ENCODE measurements at regions not wholly inside any gene's neighbourhood (a gene's known extent, or its start where the extent isn't known, plus 50 kb on each side); places are given as distances from the start of the nearest gene placed in this dataset.
A peak's percentile ranks its signal among the peaks of the same experiment; 100 is the strongest.

DNA sequence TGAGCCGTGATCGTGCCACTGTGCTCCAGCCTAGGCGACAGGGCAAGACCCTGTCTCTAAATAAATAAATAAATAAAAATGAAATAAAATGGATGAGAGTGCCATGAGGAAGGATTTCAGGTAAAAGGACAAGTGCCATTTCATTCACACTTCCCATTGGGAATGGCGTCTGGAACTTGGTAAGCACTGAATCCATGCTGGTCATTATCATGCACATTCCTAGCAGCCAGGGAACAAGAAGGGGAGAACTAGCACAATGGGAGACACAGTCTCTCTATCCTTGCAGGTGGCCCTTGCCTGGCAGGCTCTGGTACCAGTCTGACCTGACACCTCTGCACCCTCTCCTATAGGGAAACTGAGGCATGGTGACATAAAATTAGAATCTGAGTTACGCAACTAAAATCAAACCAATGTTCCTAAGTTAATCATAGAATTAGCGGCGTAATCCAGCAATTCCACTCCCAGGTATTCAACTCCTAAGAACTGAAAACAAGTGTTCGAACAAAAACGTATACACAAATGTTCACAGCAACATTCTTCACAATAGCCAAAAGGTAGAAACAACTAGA, 70.8 kb upstream of the MFGE8 start:
- H3K27ac ChIP-seq, result no peak overlapping the region
- H3K36me3 ChIP-seq, result no peaks in the 10 kb centered on the region
- intact Hi-C loops (cut with DNase I), result no loop called here
- no peak for DNase-seq (ENCODE audit: extremely low spot score in 2 of 2)
- TF ChIP-seq, protein P1, sequence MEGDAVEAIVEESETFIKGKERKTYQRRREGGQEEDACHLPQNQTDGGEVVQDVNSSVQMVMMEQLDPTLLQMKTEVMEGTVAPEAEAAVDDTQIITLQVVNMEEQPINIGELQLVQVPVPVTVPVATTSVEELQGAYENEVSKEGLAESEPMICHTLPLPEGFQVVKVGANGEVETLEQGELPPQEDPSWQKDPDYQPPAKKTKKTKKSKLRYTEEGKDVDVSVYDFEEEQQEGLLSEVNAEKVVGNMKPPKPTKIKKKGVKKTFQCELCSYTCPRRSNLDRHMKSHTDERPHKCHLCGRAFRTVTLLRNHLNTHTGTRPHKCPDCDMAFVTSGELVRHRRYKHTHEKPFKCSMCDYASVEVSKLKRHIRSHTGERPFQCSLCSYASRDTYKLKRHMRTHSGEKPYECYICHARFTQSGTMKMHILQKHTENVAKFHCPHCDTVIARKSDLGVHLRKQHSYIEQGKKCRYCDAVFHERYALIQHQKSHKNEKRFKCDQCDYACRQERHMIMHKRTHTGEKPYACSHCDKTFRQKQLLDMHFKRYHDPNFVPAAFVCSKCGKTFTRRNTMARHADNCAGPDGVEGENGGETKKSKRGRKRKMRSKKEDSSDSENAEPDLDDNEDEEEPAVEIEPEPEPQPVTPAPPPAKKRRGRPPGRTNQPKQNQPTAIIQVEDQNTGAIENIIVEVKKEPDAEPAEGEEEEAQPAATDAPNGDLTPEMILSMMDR (IDR thresholded peaks at IDR 0.05), result no peak
- TF ChIP-seq POLR2AphosphoS5 (IDR thresholded peaks at IDR 0.05; ENCODE audit: insufficient read depth in 1 of 2, low read depth in 1 of 2) (no peak), POLR2A (IDR thresholded peaks at IDR 0.05) (no peak)
- H3K27me3 ChIP-seq, result no peaks in the 10 kb centered on the region
- no peaks in the 10 kb centered on the region for H3K9me3 ChIP-seq
- H3K4me1 ChIP-seq, result peaks cover 7% of the 10 kb centered on the region
- H3K4me3 ChIP-seq, result no peak overlapping the region

DNA sequence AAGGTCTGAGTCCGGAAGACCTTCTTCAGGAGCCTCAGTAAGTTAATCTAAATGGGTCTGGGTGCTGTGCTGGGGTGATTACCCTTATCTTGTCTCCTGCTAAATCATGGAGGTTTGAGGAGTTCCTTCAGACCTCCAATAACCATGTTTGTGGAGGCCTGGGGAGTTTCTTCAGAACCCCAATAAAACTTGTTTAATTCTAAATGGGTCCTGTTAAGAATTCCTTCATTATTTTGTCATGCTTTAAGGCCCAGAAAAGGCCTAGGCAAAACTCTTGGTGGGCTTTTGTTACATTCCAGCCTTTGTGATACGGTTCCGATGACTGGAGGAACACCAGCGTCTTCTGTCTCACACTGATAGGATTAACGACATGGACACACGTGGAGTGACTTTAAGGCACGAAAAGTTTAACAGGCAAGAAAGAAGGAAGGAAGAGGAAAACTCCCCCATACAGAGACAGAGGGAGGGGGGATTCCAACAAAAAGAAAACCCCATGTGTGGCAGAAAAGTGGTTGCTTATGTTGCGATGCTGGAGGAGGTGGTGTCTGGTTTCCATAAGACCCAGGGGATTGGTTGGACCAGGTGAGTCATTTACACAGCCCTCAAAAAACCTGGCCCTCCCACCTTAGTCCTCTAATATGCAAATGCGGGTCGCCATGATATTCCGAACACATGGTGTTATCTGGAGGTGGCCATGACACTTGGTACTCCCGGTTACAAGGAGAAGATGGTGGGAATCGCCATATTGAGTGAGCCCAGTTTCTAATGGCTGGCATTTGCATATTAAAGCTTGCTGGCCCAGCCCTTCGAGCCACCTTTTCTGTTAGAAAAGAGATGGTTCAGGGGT, 72.6 kb upstream of the MFGE8 start:
- peak in 1 of 2 donors; percentile 20 for DNase-seq (ENCODE audit: extremely low spot score in 2 of 2)
- no peaks in the 10 kb centered on the region for H3K9me3 ChIP-seq
- no peak for TF ChIP-seq POLR2A (IDR thresholded peaks at IDR 0.05)
- TF ChIP-seq POLR2AphosphoS5 (IDR thresholded peaks at IDR 0.05; ENCODE audit: insufficient read depth in 1 of 2, low read depth in 1 of 2), result no peak
- TF ChIP-seq, protein P1 (IDR thresholded peaks at IDR 0.05), result no peak
- intact Hi-C loops (cut with DNase I), result no loop called here
- peaks cover 7% of the 10 kb centered on the region for H3K4me1 ChIP-seq
- no peak overlapping the region for H3K27ac ChIP-seq
- no peaks in the 10 kb centered on the region for H3K27me3 ChIP-seq
- H3K4me3 ChIP-seq, result no peak overlapping the region
- H3K36me3 ChIP-seq, result no peaks in the 10 kb centered on the region

DNA sequence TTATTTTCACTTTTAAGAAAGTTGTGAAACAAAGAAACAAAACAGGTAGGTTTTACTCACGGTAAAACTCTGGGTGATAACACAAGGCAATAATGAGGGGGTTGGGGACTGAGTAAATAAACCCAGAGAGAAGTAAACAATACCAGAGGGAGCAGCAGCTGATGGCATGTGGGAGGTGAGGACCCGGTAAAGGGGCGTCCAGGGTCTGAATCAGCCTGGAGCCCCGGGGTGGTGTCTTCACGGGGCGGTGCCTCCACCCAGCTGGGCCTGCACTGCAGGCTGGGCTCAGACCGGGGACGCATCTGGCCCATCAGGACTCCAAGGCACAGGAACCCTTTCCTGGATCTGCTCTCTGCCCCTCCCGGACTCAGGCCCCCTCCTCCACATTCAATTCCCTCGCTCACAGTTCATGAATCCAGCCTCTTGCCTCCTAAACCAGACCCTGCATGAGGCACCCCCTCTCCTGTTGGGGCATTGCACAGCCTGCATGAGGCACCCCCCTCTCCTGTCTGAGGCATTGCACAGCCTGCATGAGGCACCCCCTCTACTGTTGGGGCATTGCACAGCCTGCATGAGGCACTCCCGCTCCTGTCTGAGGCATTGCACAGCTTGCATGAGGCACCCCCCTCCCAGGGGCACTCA, 73.9 kb upstream of the MFGE8 start:
- H3K4me1 ChIP-seq, result peaks cover 7% of the 10 kb centered on the region
- TF ChIP-seq, protein P1 (IDR thresholded peaks at IDR 0.05), result no peak
- no peak overlapping the region for H3K4me3 ChIP-seq
- no peaks in the 10 kb centered on the region for H3K27me3 ChIP-seq
- DNase-seq (ENCODE audit: extremely low spot score in 2 of 2), result no peak
- no peaks in the 10 kb centered on the region for H3K9me3 ChIP-seq
- no peak overlapping the region for H3K27ac ChIP-seq
- intact Hi-C loops (cut with DNase I), result no loop called here
- no peaks in the 10 kb centered on the region for H3K36me3 ChIP-seq

DNA sequence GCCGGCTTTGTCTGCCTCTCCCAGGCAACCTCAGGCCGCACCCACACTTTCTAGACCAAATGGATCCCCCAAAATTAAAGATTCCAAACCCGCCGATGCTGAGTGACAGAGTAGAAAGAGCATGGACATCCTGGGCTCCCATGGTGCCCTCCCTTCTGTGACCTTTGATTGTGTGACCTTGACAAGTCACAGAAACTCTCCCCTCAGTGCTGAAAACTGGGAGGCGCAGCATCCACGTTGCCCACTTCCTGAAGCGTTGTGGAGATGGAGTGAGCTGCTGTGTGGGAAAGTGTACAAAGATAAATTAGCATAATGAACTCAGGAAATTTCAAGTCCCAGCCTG, 74.4 kb upstream of the MFGE8 start:
- DNase-seq (ENCODE audit: extremely low spot score in 2 of 2), result no peak
- intact Hi-C loops (cut with DNase I), result no loop called here
- peaks cover 4% of the 10 kb centered on the region for H3K4me1 ChIP-seq
- H3K4me3 ChIP-seq, result no peak overlapping the region
- H3K9me3 ChIP-seq, result no peaks in the 10 kb centered on the region
- TF ChIP-seq POLR2A (IDR thresholded peaks at IDR 0.05), result no peak
- TF ChIP-seq POLR2AphosphoS5 (IDR thresholded peaks at IDR 0.05; ENCODE audit: insufficient read depth in 1 of 2, low read depth in 1 of 2), result no peak
- TF ChIP-seq, protein P1 (IDR thresholded peaks at IDR 0.05), result no peak
- no peaks in the 10 kb centered on the region for H3K36me3 ChIP-seq
- H3K27me3 ChIP-seq, result no peaks in the 10 kb centered on the region
- no peak overlapping the region for H3K27ac ChIP-seq
